ENCODE measurements at regions not wholly inside any gene's neighbourhood (a gene's known extent, or its start where the extent isn't known, plus 50 kb on each side); places are given as distances from the start of the nearest gene placed in this dataset.

DNA sequence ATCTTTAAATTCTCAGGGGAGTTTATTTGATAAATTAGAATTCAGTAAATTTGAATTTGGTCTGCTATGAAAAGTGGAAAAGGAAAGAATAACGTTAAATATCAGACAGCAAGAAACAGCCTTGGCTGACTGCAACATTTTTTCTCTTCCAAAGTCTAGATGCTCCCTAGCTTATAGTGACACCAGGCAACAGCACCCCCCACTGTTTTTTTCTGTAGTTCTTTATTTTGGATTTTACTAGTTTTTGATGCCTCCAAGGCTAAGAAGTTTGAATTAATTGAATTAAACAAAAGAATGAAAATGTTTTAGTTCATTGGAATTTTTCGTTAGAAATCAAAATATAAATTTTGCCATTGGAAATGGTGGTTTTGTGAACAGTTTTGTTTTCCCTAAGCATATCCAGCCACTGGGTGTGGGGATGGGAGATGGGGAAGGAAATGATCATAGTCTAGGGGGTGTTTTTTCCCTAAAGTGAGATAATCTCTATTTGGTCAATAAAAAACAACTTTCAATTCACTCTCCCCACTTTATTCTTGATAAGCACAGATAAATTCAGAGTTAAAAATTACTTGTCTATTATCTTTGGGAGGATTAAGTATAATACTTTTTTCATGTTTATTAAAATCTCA is 199.3 kb upstream of the CD180 start:
- DNase-seq, result peak in 1 of 2 donors; percentile 72

DNA sequence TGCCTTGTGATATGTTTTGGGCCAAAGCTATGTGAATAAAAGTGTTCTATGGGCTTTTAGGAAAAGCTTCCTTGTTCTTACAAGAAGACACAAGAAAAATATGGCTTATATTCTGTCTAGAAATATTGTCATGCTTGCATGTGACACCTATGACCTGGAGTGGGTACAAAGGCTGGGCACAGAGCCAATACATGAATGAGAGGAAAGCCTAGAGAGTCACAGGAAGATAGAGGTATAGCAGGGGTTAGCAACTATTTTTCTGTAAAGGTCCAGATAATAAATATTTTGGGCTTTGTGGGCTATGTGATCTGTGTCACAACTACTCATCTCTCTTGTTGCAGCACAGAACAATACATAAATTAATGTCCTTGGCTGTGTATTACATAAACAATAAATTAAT is 196.6 kb upstream of the CD180 start:
- no peak for DNase-seq

DNA sequence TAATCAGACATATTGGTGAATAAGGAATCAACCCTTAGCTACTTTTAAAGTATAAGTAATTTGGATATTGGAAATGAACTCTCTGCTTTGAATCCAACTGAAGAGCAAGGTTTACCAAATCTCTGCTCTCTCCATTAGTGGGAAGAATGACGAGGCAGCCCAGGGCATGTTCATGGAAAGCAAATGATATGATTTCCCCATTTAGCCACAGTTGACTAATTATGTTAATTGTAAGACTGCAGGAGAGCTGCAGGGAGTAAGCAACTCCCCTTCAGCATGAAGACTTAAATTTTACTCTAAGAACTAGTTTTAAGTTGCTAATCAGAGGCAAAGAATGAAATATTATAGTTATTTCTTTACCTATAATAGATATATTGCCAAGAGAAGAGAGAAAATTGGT is 194.3 kb upstream of the CD180 start:
- no peak for DNase-seq

DNA sequence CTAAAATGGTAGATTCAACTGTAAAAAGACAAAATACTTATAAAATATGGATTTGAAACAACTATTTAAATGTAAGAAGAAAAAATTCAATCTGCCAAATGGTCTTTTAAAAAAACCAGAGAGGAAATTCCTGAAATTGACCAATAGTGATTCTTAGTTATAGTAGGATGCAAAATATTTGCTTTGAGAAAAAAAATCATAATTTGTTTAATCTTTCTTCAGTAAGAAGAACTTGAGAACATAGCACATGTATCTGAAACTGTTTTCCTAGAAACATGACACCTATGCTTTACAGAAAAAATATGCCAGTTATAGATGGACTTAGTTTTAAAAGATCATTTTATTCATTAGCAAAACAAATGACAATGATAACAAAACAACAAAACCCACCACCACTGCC is 186.9 kb upstream of the CD180 start:
- DNase-seq, result no peak

DNA sequence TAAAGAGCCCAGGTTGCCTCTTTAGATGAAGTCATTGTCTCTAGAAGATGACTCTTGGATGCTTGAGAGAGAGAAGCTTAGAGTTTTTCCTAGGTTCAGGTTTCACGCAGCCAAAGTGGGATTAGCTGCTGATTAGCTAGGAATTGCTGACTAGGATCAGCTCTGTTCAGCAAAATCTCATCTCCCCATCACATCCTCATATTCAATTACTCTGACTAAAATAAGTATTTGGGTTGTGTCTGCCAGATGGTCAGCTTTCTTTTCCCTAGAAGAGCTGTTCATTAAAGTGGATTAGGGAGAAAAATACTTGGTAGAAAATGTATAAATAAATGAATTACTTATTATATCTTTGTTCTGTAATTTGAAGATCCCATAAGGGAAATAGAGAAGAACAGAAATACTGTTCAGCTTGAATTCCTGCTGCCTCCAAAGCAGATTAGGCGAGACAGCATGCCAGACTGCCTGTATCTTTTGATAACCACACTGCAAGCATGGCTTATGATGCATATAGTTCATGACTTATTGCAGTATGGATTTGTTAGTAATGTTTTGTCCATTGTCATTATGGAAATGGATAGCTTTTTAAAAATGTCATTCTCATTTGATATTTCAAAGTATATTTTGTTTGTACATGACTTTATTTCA is 184.8 kb upstream of the CD180 start:
- no peak for DNase-seq

DNA sequence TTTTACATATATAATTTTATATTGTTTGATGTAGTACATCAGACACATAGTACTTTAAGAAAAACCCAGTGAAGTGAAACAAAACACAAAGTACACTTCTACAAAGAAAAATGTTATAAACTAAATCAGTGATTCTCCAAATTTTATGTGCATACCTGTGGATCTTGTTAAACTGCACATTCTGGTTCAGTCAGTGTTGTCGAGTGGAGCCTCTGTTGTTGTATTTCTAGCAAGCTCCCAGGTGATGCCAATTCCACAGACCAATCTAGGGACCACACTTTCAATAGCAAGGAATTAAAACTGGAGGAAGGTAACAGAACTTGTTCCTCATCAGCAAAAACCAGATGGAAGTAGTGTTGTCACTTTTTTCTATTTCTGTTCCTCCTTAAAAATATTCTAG is 183.8 kb upstream of the CD180 start:
- no peak for DNase-seq

DNA sequence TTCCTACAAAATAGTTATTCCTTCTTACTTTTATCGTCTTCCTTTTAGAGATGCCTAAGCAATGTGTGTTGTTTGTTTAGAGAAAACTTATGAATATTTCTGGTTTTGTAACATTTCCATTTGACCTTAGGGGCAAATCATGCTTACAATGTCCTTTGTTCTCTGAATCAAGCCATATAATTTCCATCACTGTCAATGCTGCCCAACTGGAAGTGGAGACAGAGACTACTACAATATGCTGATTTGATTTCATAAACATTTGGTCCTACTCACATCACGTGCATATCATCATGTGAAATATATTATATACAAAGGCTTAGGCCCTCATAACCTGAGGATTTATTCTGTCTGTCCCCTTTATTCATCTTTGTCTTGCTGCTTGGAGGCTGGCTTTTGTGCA is 183.2 kb upstream of the CD180 start:
- no peak for DNase-seq

DNA sequence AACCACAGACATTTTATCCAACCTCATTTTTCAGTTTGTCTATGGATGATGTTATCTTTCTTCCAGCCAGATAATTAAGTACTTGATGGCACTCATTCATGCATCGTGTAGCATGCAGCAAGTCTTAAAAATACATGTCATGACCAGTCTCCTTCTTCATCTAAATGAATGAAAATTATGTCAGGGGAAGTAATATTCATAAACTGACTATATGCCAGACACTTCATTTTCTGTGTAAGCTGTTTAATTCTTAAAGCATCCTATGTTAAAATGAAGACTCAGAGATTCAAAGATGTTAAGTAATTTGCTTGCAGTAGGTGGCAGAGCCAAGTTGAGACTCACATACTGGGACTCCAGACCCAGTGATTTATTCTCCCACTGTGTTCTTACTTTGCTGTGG is 181.7 kb upstream of the CD180 start:
- no peak for DNase-seq

DNA sequence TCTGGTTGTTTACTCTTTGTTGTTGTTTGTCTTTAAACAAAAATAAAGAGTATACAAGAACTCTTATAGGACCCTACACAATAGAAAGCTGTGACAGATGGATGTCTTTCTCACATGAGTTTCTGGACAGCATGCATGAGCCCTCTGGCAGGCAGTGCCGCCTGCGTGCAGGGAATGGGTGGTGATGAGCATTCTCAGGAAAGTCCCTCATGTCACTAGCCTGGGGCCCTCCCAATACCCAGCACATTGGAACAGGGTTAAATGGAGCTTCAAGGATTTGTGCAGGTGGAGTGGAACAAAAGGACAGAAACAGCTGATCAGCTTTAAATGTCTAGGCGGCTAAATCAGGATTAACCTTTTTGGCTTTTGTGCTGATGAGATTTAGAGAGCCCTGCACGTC is 181.0 kb upstream of the CD180 start:
- no peak for DNase-seq

DNA sequence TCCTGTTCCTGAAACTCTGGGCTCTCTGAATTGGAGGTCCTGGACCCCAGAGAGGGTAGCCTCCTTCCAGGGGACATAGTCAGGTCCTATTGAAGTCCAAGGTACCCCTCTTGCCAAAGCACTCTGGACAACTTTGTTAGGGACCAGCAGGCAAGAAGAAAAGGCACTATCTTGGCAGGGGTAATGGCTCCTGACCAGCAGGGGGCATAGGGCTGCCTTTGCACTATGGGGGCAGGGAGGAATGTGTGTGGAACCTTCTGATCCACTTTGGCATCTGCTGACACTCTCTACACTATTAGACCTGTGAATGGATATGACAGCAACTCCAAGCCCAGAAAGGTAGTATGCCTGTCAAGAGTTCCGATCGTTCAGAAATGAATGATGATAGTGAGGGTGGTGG is 179.0 kb upstream of the CD180 start:
- no peak for DNase-seq

DNA sequence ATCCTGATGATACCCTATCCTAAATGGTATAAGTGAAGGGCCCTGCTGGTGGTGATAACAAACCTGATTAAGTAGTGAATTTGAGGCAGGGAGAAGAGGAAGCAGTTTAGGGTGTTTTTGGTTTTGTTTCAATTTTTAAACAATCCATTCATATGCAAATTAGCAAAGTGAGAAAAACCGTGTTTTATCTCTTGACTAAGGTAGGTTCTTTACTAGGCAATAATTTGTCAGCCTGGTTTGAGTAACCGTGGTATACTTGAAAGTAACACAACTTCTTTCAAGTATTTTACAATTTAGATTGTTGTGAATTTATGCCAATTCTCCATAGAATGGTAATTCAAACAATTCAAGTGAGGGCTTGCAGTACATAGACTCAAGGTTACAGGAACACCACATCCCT is 177.8 kb upstream of the CD180 start:
- DNase-seq, result no peak

DNA sequence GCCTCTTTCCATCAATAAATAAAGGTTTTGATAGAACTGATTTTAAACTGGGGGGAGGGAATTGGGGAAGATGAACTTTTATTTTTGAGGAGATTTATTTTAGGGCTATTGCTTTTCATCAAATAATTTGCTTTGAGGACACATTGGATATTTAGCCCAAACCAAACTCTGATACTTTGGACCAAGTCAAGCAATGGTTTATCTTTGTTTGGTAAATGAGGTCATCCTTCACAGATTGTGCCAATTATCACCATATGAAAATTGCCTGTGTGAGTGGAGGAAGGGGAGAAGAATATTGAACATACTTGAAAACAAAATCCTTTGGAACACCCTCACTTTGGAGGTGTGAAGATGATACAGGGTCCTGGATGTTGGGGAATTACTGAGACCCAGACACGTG is 176.9 kb upstream of the CD180 start:
- no peak for DNase-seq

DNA sequence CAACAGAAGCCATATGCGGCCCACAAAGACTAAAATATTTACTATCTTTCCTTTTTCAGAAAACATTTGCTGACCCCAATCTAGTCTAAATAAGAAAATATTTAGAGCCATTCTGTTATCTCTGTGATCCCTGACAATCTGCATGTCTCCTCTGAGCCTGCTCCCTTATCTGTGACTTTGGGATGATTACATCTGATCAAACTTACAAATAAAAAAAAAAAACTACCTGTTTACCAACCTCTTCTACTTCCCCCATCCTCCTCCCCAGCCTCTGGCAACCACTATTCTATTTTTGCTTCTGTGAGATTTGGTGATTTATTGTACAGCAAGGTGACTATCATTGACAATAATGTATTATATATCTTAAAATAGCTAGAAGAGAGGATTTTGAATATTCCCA is 176.3 kb upstream of the CD180 start:
- DNase-seq, result no peak

DNA sequence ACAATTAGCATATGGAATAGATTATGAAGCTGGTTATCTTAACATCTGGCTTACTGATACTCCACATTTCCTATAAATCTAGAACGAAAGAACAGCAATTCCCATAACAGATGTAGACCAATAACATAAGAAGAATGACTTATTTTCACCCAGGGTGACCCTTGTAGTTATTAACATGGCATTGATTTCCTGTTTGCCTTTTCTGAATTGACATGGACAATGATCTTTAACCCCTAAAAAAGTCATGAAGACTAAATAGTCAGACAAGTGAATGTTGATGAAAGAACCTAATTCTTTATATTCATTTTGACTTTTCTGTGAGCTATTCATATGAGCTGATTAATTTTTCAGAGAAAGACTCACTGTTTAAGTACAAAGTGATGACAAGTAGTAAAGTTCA is 175.3 kb upstream of the CD180 start:
- no peak for DNase-seq

DNA sequence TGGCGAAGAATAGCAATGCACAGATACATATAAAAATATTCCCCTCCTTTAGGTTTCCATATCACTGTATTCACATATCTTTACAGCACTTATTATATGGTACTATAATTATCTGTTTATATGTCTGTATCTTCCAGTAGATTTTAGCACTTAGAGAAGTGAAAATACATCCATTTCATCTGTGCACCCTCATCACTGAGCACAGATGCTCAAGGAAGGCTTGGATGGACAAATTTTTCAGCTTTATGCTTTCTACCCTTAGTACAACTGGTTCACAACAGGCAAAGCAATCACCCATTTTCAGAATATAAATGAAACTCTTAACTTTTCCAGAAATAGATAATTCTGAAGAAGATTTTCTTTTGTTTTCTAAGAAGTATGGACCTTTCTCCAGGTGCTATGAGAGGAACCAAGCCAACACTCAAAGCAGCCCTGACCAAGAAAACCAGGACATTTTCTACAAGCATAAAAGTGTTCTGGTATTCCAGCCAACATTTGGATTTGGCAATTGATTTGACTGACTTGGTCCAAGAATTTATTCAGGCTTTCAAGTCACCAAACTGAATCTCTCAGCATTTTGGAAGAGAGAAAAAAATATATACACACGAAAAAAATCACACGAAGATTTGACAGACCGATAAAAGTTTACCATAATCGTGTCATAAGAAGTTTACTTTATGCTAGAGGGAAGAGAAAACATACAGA is 170.2 kb upstream of the CD180 start:
- DNase-seq, result no peak

DNA sequence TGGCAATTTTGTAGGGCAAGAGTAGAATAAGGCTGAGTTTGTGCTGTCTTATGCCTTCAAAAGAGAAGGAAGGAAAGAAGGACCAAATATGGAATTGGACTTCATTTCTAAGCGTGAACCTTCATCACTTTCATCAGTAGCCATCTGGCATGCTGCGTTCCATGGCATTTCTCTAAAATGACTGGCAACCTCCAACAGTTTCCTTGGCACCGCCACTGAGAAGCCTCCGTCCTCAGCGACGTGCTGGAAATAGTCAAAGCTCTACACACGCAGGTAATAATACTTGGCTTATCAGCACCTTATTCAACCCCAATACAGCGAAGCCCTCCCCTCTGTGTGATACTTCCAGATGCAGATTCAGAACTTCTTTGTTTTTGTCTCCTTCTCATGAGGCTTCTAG is 169.7 kb upstream of the CD180 start:
- DNase-seq, result no peak

DNA sequence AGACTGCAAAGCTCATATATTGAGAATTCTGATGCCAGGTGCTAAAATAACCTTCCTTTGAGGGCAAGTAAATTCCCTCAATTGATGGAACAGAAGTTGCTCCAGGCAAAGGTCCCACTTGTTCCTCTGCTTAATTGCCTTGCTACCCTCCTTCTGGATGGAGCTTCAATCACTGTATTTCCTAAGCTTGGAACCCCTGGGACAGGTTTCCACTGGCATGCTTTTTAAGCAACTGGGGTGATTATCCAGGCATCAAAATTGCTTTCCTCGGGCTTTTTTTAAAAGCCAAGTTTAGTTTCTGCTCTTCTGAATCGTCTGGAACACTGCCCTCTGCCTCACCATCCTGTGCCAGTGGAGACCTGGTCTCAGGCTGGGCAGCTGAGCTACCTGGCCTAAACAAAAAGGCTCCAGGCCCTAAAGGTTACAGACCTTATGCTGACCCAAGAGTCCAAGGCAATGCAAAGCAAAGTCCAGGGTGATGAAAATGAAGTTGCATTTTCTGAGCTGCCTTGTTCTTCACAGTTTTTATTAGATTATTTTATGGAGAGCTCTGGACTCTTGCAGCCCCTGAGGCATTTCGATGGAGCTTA is 167.9 kb upstream of the CD180 start:
- DNase-seq, result no peak

DNA sequence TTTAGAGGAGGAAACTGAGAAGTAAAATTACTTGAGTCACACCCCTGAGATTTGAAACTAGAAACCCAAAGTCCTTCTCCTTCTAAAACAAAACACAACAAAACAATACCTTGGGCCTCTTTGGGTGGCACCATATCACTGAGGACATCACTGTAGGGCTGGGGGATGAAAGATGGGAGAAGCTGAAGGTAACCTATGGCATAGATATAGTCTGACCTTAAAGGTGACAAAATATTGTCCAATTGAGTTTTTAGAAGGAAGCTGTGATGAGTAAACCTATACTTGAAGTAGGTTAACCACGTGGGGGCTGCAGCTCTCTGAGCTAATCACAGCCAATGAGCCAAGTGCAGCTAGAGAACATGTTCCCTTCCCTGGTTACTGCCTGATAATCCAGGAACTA is 167.4 kb upstream of the CD180 start:
- no peak for DNase-seq

DNA sequence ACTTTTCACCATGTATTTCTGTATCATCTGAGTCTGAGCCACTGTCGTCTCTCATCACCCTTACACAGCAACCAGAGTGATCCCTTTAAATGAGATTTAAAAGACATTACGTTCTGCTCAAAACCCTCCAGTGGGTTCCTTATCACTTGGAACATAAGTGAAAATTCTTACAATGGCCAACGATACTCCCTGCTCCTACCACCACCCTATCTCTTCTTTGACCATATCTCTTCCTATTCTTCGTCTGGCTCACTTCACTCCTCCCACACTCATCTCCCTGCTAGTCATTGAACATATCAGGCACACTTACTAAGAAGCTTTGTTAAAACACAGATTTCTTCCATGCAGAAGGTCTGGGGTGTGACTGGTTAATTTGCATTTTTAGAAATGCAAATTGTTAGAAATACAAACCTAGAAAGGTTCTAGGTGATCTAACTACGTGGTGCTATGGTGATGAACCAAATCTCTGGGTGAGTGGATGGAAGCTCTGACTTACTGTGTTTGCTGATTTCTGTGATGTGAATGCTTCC is 166.6 kb upstream of the CD180 start:
- no peak for DNase-seq

DNA sequence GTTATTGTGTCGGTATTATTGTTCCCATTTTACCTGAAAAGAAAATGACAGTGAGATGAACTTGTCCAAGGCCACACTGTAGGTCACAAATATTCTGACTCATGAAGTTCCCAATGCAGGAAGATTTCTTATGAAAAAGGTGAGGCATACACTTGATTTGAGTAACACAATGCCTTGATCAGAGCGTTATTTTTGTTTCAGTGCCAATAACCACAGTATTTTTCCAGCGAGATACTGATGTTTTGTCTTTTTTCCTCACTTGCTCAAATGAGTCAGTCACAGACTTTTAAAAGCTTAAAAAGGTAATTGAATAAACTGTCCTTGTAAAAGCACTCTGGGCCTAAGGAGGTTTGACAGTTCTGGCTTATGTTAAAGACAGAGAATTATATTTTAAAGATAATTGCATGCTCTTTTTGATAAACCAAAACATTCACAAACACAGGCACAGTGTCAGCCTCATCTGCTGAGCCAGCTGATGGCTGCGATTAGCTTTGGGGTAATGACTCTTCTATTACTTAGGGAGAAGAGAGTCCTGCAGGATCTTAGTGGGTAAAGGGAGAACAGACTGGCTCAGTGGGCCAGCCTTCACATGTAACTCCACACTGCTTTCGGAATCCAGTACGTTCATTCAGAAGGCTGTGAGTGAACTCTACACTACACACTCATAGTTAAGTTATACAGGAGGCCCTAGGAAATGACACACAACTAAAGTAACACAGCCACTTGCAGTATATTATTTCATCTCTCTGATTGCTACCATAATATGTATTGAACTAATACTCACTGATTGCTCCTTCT is 165.5 kb upstream of the CD180 start:
- DNase-seq, result no peak

DNA sequence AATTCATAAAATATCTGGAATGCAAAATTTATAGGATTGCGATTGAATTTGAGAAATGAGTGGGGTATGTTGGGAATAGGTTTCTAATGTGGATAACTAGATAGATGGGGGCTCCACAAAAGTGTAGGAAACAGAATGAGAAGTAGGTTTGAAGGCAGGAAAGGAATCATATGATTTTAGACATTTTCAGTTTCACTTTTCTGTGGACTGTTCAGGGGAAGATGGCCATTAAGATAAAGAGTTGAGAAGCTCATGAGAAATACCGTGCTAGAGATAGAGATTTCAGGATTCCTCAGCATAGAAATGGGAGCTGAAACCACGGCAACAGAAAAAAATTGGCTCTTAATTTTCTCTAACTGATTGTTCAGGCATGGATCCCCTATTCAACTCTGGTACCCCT is 163.4 kb upstream of the CD180 start:
- DNase-seq, result no peak

DNA sequence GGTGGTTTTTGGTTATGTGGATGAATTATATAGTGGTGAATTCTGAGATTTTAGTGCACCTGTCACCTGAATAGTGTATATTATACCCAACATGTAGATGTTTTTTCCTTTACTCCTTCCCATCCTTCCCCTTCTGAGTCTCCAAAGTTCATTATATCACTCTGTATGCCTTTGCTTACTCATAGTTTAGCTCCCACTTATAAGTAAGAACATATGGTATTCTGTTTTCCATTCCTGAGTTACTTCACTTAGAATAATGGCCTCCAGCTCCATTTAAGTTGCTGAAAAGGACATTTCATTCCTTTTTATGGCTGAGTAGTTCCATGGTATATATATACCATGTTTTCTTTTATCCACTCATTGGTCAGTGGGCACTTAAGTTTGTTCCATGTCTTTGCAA is 161.6 kb upstream of the CD180 start:
- no peak for DNase-seq

DNA sequence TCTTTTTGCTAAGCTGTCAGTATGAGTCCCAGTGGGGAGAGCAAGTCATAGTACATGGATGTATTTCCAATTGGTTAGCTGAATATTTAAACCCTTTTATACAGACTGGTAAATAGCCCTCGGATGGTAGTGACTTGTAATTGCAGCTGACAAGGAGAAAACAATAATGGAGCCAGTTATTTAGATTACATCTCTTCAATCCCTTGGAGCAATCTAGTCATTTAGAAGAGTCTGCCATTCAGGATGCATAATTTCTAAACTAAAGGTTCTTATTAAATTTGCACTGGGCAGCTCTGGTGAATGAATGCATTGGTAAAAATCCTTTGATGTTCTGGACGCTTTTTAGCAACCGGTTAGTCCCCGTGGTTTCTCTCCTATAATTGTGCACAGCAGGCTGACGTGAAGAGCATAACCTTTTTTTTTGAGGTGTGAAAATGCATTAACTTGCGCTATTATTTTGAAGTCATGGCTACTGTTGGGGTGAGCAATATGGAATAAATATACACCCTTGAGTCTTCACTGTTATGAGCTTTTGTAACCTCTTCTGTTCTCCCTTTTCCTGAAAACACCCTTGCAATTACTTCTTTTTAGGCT is 158.6 kb upstream of the CD180 start:
- no peak for DNase-seq
